B cell (primary cell): ENCODE measurements at regions not wholly inside any gene's neighbourhood (a gene's known extent, or its start where the extent isn't known, plus 50 kb on each side); places are given as distances from the start of the nearest gene placed in this dataset.
"Not testable (repeated sequence)": the region's sequence is repeated elsewhere in the genome, so short reads cannot be mapped to it uniquely, and the experiment has no call there.

ENCODE experiments used
- CTCF ChIP-seq: fragments of 200-600 bp; IDR thresholded peaks from one replicate; pipeline ENCODE4 v1.8.0; 2022; ENCODE audit warnings: antibody characterized with exemption, mild to moderate bottlenecking
- EZH2 ChIP-seq: IDR thresholded peaks from 2 replicates; pipeline ENCODE4 v1.6.1; 2012; ENCODE audit warnings: borderline replicate concordance, low read depth, mild to moderate bottlenecking, moderate library complexity, low read length; ENCODE audit not compliant: insufficient read depth, poor library complexity, severe bottlenecking

- not testable (repeated sequence) for TF ChIP-seq CTCF, EZH2
Observed at GRCh38 chrX:63201987-63202386, 149.1 kb downstream of the SPIN4 start.
